Stimulated activated CD4-positive, alpha-beta T cell treated with anti-CD3 and anti-CD28 coated beads, Interleukin-4, amount 100 ng/mL, for 1 hour (primary cell): ENCODE measurements at regions not wholly inside any gene's neighbourhood (a gene's known extent, or its start where the extent isn't known, plus 50 kb on each side); places are given as distances from the start of the nearest gene placed in this dataset.
"Not testable (repeated sequence)": the region's sequence is repeated elsewhere in the genome, so short reads cannot be mapped to it uniquely, and the experiment has no call there.

Experiments
- DNase-seq: peaks from one replicate; pipeline ENCODE4 v3.0.0-alpha.2; 2020

GRCh38 chr17:15864061-15864460, 80.9 kb upstream of the ADORA2B start:
- not testable (repeated sequence) for DNase-seq

- not testable (repeated sequence) for DNase-seq
These were observed 80.5 kb upstream of the ADORA2B start for GRCh38 chr17:15864472-15864871.

- not testable (repeated sequence) for DNase-seq
These were observed 78.9 kb upstream of the ADORA2B start for GRCh38 chr17:15866015-15866414.

- not testable (repeated sequence) for DNase-seq
These were observed 77.6 kb upstream of the ADORA2B start for GRCh38 chr17:15867331-15867730.

GRCh38 chr17:15869868-15870267, 75.1 kb upstream of the ADORA2B start:
- not testable (repeated sequence) for DNase-seq

- DNase-seq, result not testable (repeated sequence)
These were observed 72.3 kb upstream of the ADORA2B start for GRCh38 chr17:15872677-15873076.

- DNase-seq, result not testable (repeated sequence)
These were observed 66.9 kb upstream of the ADORA2B start for GRCh38 chr17:15877882-15878500.

- DNase-seq, result no peak
These were observed 62.7 kb upstream of the ADORA2B start for GRCh38 chr17:15882058-15882720.

GRCh38 chr17:15882777-15883176, 62.2 kb upstream of the ADORA2B start:
- DNase-seq, result no peak

- DNase-seq, result no peak
These were observed 61.3 kb upstream of the ADORA2B start for GRCh38 chr17:15883617-15884111.

- no peak for DNase-seq
These were observed 60.2 kb upstream of the ADORA2B start for GRCh38 chr17:15884731-15885130.

- no peak for DNase-seq
These were observed 59.2 kb upstream of the ADORA2B start for GRCh38 chr17:15885770-15886169.

GRCh38 chr17:15886221-15886620, 58.7 kb upstream of the ADORA2B start:
- no peak for DNase-seq

- no peak for DNase-seq
These were observed 58.1 kb upstream of the ADORA2B start for GRCh38 chr17:15886804-15887203.

- no peak for DNase-seq
These were observed 56.5 kb upstream of the ADORA2B start for GRCh38 chr17:15888436-15888835.

GRCh38 chr17:15890279-15890892, 54.5 kb upstream of the ADORA2B start:
- no peak for DNase-seq

GRCh38 chr17:15891318-15891717, 53.6 kb upstream of the ADORA2B start:
- no peak for DNase-seq

GRCh38 chr17:15892244-15892643, 52.7 kb upstream of the ADORA2B start:
- DNase-seq, result no peak

- DNase-seq, result no peak
These were observed 51.9 kb upstream of the ADORA2B start for GRCh38 chr17:15892731-15893657.

GRCh38 chr17:15893658-15894024, 51.3 kb upstream of the ADORA2B start:
- no peak for DNase-seq

GRCh38 chr17:15894258-15894657, 50.7 kb upstream of the ADORA2B start:
- DNase-seq, result no peak

GRCh38 chr17:15894913-15895658, 49.8 kb upstream of the ADORA2B start:
- DNase-seq, result no peak
